ENCODE measurements at regions not wholly inside any gene's neighbourhood (a gene's known extent, or its start where the extent isn't known, plus 50 kb on each side); places are given as distances from the start of the nearest gene placed in this dataset.

DNA sequence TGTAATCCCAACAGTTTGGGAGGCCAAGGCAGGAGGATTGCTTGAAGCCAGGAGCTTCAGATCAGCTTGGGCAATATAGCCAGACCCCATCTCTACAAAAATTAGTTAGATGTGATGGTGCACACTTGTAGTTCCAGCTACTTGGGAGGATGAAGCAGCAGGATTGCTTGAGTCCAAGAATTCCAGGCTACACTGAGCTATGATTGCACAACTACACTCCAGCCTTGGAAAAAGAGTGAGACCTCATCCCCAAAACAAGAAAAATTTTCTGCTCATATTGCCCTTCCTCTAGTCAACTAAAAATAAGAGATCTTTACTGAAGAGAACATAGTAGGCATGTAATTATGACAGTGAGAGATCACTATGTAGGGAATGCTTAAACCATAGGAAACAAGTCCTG, 60.9 kb upstream of the SPATA12 start:
- TF ChIP-seq POLR2A (IDR thresholded peaks at IDR 0.05; ENCODE audit: low read depth) (no peak), POLR2AphosphoS5 (IDR thresholded peaks at IDR 0.05) (no peak), EP300 (IDR thresholded peaks at IDR 0.05) (no peak)
- TF ChIP-seq, protein P1, sequence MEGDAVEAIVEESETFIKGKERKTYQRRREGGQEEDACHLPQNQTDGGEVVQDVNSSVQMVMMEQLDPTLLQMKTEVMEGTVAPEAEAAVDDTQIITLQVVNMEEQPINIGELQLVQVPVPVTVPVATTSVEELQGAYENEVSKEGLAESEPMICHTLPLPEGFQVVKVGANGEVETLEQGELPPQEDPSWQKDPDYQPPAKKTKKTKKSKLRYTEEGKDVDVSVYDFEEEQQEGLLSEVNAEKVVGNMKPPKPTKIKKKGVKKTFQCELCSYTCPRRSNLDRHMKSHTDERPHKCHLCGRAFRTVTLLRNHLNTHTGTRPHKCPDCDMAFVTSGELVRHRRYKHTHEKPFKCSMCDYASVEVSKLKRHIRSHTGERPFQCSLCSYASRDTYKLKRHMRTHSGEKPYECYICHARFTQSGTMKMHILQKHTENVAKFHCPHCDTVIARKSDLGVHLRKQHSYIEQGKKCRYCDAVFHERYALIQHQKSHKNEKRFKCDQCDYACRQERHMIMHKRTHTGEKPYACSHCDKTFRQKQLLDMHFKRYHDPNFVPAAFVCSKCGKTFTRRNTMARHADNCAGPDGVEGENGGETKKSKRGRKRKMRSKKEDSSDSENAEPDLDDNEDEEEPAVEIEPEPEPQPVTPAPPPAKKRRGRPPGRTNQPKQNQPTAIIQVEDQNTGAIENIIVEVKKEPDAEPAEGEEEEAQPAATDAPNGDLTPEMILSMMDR (IDR thresholded peaks at IDR 0.05), result no peak
